Fibroblast of skin of right quadriceps (primary cell): ENCODE measurements at regions not wholly inside any gene's neighbourhood (a gene's known extent, or its start where the extent isn't known, plus 50 kb on each side); places are given as distances from the start of the nearest gene placed in this dataset.
"Not testable (repeated sequence)": the region's sequence is repeated elsewhere in the genome, so short reads cannot be mapped to it uniquely, and the experiment has no call there.

Experiments used
- DNase-seq: peaks from one replicate; pipeline ENCODE4 v3.0.0-alpha.2; 2013

DNA sequence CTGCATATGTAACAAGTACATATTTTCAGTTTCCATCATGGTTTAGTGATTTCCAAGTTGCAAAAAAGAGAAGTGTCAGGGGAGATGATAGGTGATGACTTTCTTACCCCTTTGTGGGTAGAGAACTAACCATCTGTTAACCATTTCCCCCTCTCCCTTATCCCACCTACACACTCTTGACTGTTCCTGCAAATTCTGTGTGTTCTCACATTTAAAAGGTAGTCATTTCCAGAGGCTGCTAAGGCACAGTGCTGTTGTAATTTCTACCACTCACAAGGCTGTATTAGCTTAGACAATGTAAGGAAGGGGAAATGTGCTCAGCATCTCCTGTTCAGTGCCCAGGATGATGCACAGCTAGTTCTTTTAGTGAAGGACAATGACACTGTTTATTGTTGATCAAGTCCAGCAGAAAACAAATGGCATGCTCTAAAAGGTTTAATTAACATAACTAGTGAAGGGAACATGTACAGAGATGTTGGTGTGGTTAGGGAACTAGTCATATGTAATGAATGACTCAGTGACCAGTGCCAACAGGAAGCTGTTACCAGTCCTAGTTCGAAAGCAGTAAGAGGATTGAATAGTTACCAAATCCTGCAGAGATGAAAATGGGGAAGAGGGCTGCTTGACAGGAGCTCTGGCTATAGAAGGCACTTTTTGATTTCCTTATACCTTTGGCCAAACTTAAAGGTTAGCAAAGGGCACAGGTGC is 165.1 kb downstream of the PLK2 start:
- peak; percentile 39 for DNase-seq

- not testable (repeated sequence) for DNase-seq
These were observed 171.6 kb downstream of the PLK2 start for GRCh38 chr5:58288275-58288674.

DNA sequence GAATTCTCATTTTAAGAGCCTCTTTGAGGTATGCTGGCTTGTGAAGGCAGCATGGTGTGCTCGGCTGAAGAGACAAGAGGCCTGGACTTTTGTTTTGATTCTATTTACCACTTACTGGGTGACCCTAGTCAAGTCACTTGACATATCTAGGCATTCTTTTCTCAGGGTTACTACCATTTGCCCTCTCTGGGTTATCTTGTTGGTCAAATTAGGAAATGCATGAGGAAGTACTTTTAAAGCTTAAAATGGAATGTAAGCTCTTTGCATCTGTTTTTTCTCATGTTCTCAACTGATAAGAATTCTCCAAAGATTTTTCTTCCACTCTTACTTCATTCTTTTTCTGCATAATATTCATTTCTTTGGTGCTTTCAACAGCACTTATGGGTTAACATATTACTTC is 173.1 kb downstream of the PLK2 start:
- DNase-seq = no peak

DNA sequence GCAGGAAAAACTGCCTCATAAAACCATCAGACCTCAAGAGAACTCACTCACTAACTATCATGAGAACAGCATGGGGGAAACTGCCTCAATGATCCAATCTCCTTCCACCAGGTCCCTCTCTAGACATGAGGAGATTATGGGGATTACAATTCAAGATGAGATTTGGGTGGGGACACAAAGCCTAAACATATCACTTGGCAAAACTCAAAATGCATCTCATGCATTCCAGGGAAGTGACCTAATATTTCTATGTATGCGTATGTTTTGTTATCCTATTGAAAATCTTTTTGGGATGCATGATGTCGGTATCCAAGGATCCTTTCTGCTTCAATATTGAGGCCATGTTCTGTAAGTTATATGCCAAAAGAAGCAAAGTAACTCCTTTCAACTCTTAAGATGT is 174.0 kb downstream of the PLK2 start:
- no peak for DNase-seq

GRCh38 chr5:58284886-58285285 is 175.0 kb downstream of the PLK2 start:
- DNase-seq = no peak

- DNase-seq = no peak
These were observed 178.7 kb downstream of the PLK2 start for GRCh38 chr5:58281189-58281588.

GRCh38 chr5:58279259-58279658 is 180.6 kb downstream of the PLK2 start:
- no peak for DNase-seq

DNA sequence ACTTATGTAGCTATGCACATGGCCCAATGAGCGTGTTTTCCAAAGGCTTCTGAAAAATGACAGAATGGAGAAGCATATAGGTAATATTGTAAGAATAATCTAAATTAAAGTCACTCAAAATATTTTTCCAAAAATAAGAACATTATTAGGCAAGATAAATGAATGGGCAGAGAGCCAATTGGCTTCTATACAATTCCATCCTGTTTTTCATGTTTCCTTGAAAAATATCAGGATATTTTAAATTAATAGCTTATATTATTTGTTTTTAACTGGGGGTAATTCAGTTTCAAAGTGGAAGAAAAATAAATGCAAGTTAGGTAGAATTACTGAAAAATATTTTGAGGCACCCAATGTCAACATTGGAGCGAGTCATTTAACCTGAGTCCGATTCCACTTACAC is 183.5 kb downstream of the PLK2 start:
- no peak for DNase-seq

- no peak for DNase-seq
These were observed 184.4 kb downstream of the PLK2 start for GRCh38 chr5:58275516-58275915.

DNA sequence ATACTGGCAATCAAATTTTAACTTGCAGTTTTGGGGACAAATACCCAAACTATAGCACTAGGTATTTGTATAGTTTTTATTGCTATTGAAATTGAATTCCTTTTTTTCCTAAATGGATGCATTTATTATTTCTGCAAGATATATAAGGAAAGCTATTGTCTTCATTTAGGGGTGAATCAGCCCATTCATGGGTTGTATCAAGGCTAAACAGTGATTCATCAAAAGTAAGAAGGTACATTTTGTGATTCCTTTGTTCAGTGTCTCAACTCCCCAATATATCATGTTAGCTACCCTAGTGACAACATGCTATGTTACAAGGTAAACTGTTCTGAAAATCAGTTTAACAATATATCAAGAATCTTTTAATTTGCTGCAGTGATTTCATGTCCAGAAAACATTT is 185.7 kb downstream of the PLK2 start:
- no peak for DNase-seq

DNA sequence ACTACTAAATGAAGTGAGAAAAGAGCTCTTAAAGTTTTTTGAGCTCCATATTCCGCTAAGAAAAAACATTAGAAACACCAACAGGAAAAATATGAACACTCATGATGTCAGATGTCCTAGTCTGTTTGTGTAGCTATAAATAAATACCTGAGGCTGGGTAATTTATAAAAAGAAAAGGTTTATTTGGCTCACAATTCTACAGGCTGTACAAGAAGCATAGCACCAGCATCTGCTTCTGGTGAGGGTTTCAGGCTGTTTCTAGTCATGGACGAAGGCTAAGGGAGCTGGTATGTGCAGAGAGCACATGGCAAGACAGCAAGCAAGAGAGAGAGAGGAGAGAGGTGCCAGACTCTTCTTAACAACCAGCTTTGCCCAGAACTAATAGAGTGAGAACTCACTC is 186.2 kb downstream of the PLK2 start:
- DNase-seq = no peak

- DNase-seq = no peak
These were observed 191.6 kb downstream of the PLK2 start for GRCh38 chr5:58268268-58268667.

- no peak for DNase-seq
These were observed 193.5 kb downstream of the PLK2 start for GRCh38 chr5:58266402-58266801.

- no peak for DNase-seq
These were observed 194.5 kb downstream of the PLK2 start for GRCh38 chr5:58265246-58265930.

DNA sequence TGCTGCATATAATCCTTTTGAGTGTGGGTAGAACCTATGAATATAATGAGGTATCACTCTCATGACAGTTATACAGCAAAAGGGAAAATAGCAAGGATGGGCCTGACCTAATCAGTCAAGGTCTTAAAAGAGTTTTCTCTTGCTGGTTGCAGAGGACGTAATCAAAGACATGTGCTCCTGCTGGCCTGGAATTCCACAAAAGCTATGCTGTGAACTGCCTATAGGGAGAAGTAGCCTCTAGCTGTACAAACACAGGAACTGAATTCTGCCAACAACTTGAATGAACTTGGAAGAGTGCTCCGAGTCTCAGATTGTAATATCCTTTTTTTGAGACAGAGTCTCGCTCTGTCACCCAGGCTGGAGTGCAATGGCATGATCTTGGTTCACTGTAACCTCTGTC is 195.6 kb downstream of the PLK2 start:
- peak; percentile 43 for DNase-seq

GRCh38 chr5:58263296-58263695 is 196.6 kb downstream of the PLK2 start:
- peak; percentile 23 for DNase-seq

DNA sequence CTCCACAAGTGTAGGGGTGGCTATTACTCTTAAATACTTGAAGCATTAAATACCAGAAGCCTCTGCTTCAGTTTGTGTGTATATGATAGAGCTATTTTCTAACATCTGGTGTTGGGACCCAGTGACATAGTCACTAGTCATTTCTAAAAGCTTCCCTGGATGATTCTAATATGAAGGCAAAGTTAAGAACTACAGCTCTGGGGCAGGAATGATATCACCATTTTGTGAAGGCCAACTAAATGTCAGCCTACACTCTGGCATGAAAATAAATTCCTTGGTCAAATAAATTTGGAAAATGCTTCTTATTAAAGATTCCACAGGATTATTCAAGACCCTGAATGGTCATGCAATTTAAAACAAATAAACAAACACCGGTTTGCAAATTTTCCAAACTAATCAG is 197.7 kb downstream of the PLK2 start:
- peak; percentile 35 for DNase-seq

DNA sequence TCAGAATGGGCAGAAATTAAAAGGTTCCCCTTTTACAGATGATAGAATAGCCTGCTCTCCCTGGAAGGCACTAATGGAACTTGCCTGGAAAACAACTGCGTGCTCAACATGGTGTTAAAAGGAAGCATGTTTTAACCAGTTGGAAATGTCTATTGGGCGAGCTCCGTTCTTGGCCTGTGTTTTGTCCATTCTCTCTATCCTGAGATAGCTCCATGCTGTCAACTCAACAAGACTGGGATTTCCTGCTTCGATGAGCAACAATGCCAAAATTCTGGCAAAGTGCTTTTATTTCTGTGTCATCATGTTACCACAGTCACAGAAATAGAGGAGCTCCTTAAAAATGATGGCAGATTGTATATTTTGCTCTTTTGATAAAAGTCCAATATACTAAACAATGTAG is 198.3 kb downstream of the PLK2 start:
- DNase-seq = peak; percentile 66

DNA sequence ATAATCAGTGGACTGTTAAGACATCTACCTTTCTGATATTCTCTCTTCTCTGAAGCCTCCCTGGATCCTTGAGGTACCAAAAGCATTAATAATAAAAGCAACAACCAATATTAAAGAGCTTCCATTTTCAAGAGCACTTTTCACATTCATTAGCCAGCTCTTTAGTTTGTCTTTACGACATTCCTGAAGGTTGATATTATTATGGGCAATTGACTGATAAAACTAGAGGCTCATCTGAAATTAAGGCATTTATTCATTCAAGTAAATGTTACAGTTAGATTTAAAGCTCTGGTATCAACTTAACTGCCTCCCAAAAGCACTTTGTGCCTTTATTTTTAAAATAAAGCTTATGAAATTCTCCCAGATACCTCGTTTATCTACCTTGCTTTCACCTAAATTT is 199.6 kb downstream of the PLK2 start:
- no peak for DNase-seq

- peak; percentile 94 for DNase-seq
These were observed 200.2 kb downstream of the PLK2 start for GRCh38 chr5:58259685-58260152.

GRCh38 chr5:58258984-58259684 is 200.8 kb downstream of the PLK2 start:
- DNase-seq = no peak

DNA sequence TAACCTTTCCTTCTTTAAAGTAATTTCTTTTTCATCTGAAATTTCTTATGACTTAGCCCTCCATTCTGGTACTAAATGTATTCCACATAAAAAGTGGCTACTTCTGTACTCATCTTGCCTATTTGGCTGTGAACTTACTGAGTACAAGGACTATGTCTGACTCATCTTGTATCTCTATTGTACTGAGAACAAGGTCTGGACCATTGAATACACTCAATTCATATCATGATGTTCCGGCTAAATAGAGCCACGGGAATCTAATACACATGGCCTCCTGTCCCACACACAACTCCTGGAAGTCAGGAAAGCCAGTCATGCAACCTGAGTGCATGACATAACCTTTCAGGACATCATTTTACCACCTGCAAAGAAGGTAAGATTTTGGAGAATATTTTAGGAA is 203.9 kb downstream of the PLK2 start:
- no peak for DNase-seq

DNA sequence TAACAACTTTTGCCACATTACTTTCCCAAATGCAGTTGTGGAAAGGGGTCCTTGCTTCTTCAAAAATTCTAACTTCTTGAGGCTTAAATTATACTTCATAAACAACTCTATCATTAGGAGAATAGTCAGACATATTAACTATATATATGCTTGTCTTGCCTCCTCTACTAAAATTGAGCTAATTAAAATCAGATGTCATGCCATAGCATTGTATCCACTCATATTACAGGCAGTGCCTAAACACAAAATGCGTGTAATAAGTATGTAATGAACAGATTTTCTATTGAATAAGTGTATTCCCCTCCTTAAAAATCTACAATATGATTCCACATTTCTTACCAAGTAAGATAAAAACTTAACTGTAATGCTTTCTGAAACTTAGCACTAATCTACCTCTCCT is 204.5 kb downstream of the PLK2 start:
- peak; percentile 45 for DNase-seq

DNA sequence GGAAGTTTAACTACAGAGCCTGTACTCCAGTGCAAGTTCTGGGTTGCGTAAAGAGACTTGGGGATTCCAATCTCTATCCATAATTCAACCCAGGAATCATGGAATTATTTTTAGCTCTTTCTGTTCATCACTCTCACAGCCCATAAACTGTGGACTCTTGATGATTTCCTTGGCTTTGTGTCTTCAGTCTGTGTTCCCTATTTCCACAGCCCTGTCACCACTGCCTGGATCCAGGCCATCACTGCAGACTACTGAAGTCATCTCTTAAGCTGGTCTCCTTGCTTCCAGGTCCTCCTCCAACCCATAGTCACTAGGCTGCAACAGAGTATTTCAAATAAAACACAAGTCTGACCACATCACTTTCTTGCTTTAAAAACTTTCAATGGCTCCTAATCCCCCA is 211.7 kb downstream of the PLK2 start:
- peak; percentile 40 for DNase-seq
